RPMI7951 (cell line): ENCODE measurements at regions not wholly inside any gene's neighbourhood (a gene's known extent, or its start where the extent isn't known, plus 50 kb on each side); places are given as distances from the start of the nearest gene placed in this dataset.
"Not testable (repeated sequence)": the region's sequence is repeated elsewhere in the genome, so short reads cannot be mapped to it uniquely, and the experiment has no call there.

Experiments
- DNase-seq: peaks from one replicate; pipeline ENCODE4 v3.0.0-alpha.2; 2012; ENCODE audit warnings: low read depth

DNA sequence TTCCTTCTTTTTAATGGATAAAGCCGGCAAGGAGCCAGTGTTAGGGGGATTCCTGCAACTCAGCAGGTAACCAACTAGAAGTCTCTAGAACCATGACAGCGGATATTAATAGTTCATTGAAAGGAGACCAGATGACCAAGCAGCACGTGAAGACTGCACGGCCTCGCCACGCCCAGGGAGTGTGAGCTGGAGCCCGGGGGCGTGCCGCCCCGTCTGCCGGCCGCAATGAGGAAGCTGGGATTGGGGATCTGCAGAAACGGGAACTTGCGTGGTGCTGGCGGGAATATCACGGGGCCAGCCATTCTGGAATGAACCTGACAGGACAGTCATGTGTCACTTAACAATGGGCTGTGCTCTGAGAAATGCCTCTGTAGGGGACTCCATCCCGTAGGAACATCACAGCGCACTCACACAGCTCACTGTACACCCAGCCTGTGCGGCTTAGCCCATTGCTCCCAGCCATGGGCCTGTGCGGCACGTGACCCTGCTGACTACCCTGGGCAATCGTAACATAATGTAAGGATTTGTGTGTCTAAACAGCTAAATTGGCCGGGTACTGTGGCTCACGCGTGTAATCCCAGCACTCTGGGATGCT is 4092.8 kb upstream of the TPTE start:
- not testable (repeated sequence) for DNase-seq

DNA sequence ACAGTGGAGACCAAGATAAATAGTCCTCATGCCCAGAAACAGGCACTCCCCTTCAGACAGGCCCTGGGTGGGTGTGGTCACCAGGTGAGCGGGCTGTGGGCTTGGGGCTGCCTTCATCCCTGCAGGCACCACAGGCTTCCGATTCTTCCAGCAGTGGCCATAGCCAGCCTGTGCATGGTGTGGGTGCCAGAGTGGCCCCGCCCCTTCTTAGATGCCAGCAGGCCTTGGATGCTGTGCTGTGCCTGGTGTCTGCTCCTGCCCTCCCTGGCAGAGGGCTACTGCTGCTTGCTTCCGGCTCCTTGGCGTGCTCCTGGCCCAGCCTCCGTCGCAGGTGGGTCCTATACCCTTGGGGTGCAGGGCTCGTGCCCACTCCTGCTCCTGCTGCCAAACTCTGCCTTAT is 4091.5 kb upstream of the TPTE start:
- not testable (repeated sequence) for DNase-seq

DNA sequence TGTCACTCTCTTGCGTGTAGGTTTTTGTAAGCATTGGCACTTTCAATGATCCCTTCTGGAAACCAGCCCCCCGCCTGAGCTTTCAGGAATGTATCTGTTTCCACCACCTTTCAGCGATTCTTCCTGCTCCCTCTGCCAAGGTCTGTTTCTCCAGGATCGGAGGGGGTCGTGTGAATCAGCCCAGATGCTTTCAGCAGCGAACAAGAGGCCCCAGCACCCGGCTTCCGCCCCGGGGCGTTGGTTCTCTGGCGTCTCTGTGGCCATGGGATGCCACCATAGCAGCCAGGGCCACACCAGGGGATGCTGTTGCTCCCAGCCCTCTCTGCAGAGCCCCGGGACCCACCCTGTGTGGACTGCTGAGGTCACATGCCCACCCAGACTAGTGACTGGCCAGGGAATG is 4088.2 kb upstream of the TPTE start:
- not testable (repeated sequence) for DNase-seq

DNA sequence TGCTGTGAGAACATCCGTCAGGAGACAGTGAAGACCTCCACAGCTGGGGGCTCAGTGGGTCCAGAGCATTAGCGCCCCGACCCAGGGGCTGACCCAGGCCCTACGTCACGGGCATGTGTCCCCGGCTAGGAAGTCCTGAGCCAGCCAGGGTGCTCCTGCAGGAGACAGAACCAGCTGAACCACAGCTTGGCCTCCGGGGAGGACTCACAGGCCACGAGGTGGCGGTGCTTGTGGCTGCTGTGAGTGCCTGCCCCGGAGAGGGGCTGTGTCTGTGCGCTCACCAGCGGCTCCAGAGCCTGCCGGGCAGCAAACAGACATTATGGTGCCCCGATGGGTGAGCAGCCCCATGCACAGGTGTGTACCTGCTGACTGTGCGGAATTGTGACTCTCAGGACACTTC is 4085.2 kb upstream of the TPTE start:
- DNase-seq, result not testable (repeated sequence)

DNA sequence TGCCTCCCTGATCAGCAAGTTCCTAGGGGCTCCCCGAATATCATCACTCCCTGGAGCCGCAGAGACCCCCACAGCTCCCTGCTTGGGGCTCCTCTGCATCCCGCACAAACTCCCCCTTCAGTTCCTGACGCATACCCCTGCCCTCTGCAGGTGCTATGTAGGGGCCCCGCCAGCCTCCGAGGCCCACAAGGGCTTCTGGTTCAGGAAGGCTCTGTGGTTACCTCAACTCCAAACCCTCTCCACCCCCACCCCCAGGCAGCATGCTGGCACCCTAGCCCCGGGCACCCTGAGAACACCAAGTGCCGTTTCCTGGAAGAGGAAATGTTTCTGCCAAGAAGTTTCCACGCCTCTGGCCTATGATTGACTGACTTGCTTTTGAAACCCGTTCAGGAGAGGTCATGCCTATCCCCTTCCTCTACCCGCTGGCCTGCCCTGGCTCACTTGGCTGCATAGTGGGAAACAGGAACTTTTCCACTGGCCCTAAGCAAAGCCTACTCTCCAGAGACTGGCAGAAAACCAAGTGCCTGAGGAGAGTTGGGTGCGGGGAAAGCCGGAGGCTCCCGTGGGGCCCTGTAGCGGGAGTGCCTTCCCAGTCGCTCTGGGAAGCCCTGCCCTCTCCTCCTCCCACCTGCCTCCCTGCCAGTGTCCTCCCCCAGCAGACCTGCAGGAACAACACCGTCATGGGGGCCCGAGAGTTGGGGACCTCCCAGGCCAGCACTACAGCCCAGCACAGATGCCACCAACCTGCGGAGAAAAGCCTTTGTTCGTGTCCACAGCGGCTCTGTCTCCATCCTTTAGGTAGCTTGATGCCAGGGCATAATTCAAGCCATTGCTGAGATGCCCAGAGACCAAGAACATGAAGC is 4084.2 kb upstream of the TPTE start:
- DNase-seq, result not testable (repeated sequence)

DNA sequence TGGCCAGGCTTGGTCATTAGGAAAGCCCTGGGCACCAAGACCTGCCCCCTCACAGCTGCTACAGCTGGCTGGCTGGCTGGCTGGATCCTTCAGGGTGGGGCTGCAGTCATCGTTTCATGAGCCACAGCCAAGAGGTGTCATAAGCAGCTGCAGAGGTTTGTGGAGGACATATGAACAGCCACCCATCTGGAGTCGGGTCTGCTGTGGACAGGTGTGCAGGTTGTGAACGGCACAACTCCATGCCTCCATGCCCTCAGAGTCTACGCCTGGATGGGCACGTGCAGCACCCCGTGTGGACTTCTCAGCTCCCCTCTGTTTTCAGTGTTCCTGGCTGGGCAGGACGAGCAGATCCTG is 4083.6 kb upstream of the TPTE start:
- not testable (repeated sequence) for DNase-seq

DNA sequence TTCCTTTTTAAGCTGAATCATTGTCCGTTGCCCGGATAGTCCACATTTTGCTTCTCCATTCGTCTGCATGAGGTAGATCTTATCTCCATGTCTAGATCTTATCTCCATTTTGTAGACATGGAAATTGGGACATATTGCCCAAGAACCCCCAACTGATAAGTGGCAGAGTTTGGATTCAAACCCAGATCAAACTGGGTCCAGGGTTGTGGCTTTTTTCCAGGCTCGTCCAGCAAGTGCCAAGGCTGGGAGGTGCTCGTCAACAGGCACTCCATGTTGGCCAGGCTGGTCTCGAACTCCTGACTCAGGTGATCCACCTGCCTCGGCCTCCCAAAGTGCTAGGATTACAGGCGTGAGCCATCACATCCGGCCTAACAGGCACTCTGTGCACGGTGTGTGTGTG is 4082.3 kb upstream of the TPTE start:
- not testable (repeated sequence) for DNase-seq

DNA sequence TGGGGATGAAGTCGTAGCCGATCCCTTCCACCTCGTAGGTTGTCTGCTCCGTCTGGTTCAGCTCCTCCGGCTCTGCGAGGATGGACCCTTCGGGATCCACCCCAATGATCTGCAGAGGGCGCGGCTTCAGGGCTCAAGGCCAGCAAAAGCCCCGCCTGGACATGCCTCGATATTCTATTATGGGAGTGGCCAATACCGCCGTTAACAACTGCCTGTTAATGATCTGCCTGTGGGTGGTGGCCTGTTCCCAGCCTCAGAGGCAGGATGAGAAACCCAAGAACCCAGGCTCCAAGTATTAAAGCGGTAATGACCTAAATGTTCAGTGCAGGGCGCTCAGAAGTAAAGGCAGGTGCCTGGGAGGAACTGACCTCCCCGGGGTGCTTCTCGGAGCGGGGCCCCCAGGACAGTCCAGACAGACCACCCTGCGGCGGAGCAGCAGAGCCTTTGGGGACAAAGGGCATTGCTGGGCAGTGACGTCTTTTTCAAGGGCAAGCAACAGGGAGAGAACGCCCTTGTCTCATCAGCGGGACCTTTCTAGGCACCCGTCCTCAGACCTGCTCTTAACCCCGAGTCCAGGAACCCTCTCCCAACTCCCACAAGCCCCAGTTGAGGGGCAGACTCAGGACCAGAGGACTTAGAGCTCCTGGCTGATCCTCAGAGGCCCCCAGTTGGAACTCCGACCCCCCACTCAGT is 4066.6 kb upstream of the TPTE start:
- DNase-seq, result not testable (repeated sequence)

DNA sequence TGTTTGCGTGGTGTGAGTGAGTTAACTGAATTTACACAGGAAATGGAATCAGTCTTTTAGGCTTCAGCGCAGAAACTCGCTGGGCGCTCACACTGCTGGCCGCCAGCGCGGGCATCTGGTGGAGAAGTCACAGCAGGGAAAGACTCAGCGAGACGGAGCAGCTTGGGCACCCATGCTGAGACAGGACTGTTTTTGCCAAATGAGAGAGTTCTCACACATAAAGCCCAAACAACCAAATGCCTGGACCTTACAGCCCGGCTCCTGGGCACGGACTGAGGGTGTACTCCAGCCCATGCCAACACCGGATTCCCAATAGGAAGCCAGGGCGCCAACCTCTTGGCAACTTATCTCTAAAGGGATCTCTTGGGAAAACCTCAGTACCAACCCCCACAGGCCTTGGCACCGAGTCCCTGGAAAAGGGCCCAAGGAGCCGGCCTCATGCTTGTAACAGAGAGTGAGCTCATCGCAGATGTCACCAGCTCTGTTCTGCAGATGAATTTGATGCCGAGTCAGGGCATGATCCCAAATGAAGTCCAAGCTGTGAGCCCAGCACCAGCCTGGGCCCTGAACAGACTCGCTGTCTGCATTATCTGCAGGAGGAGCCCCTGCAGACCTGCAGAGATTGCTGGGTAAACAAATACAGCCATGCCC is 4065.2 kb upstream of the TPTE start:
- DNase-seq, result not testable (repeated sequence)

DNA sequence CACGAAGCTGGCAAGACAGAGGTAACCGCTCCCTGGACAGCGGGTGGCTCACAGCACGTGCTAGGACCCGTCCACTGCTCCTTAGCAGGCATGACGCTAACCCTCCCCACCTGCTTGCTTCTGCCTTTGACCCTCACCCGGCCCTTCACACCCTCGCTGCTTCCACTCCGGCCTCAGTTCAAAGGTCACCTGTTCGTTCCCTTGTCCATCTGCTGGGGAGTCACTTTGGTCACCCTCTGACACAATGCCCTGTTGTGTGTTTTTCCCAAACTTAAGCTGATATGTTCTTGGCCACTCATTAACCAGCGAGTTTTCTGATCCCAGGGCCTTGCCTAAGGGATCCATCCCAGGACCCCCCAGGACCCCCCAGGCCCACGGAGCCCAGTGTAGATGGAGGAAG is 4061.6 kb upstream of the TPTE start:
- DNase-seq, result not testable (repeated sequence)

DNA sequence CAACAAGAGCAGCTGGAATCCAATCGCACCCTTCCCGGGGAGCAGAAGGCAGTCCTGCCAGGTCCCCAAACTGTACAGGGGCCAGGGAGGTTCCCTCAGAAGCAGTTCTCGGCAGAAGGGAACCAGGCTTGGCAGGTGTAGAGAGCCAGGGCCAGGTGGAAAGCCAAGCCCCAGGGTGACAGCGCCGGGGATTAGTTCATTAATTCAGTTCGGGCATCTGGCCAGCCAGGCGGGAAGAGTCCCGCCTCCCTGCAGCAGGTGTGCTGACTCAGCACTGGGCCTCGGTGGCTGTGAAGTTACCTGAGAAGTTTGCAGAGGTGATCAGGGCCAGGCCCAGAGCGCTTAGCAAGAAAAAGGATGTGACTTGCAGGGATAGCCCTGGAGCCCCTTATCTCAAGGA is 4060.0 kb upstream of the TPTE start:
- not testable (repeated sequence) for DNase-seq

DNA sequence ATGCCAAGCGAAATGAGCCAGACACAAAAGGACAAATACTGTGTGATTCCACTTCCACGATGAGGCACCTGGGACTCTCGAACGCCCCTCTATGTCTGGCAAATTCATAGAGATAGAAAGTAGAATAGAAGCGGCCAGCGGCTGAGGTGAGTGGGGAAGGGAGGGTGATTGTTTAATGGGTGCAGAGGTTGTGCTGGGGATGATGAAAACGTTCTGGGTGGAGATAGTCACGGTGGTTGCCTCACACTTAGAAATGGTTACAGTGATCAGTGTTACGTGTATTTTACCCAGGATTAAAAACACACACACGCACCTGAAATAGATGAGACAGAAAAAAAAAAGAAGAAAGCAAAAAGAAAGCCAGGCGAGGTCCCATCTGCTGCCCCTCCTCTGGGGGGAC is 4057.0 kb upstream of the TPTE start:
- not testable (repeated sequence) for DNase-seq

DNA sequence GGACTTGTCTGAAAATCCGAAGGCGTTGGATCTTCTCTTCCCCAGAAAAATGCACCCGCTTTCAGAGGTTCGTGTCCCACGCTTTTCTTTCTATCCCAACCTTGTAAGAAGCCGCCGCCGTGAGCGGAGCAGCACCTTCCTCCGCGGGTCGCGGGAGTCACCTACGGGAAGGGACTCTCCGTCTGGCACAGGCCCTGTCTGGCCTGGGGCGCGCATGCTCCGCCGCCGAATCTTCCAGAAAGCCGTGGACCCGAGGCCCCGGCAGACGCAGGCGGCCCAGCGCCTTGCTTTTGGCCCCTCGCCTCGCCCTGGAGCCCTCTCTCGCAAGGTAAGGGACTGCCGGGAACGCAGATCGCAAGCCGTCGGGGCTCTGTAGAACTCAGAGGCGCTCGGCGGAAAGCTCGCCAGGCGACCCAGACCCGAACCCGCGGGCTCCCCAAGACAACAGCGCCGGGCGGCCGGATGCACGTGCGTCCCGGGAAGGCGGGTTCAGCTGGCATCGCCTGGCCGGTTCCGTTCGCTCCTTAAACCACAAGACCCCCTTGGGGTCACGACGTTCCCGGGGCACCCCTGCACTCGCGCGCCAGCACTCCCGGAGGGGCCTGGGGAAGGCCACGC is 4055.2 kb upstream of the TPTE start:
- DNase-seq, result not testable (repeated sequence)

DNA sequence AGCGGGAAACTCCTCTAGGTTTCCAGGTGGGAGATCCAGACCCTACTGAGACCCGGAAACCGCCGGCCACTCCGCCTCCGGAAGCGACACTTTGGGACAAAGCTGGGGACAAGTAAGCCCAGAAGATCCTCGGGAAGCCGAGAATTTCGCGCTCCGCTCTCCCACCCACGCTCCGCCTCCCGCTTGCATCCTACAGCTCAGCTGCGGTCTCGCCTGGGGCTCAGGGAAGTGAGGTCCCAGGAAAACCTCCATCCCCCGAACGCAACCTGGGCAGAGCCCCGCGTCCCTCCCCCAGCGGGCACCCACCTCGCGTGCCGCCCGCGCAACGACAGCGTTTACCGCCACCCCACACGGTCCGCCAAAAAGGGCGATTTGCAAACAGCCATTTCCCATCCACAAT is 4054.7 kb upstream of the TPTE start:
- DNase-seq, result not testable (repeated sequence)

DNA sequence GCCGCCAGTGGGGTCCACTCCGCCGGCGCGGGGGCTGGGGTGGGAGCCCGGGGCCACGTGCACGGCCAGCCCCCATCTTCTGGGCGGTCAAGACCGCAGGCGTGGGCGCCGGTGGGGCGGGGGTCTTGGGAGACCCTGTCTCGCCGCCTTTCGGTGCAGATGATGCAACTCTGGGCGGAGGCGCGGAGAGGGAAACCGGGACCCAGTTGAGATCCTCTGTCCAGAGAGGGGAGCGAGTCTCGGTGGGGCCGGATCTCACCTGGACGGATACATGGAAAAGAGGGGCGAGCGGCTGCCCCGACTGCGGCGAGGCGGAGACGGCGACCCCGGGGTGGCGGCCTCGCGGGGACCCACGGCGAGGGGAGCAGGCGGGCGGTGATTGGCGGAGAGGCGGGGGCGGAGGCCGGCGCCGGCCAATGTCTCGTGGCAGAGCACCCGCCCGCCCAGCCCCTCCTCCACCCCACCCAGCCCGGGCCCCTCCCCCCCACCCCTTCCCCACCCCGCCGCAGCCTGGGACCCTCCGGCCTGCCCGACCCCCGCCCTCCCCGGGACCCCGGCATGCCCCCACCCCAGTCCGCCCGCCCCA is 4054.1 kb upstream of the TPTE start:
- not testable (repeated sequence) for DNase-seq

DNA sequence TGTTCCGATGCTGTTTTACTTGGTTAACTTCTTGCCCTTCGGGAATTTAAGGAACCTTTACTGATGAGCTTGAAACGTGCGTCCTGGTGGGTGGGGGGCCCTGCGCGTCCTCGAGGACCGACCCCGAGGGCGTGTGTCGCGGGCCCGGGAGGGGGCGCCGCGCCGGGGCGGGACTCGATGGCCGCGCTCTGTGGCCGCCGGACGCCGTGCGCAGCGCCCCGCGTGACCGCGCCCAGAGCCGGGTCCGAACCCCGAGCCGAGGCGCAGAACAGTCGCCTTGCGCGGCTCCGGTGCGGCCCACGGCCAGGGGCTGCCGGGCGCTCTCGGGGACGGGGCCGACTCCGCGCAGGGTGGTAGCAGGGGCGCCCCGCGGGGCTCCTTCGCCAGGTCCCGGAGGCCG is 4053.5 kb upstream of the TPTE start:
- not testable (repeated sequence) for DNase-seq

DNA sequence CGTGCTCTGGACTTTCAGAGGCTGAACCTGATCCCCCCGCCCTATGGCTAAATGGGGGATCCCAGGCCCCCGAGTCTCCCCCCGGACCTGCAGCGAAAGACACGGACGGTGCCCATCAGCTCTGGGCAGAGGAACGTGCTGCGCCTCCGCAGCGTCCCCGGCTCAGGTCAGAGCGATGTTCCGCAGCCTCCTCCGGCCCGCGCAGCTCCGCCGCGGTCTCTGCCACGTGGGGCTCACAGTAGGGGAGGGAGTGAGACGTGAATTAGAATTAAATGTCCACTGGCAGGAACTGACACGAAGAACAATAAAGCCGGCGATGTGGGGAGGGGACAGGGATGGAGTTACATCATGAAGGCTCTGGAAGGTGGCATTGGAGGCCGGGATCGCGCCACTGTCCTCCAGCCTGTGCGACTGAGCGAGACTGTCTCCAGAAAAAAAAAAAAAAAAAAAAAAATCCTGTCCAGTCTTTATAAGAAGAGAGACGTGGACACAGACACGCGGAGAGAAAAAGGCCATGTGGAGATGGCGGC is 4053.0 kb upstream of the TPTE start:
- DNase-seq, result not testable (repeated sequence)

DNA sequence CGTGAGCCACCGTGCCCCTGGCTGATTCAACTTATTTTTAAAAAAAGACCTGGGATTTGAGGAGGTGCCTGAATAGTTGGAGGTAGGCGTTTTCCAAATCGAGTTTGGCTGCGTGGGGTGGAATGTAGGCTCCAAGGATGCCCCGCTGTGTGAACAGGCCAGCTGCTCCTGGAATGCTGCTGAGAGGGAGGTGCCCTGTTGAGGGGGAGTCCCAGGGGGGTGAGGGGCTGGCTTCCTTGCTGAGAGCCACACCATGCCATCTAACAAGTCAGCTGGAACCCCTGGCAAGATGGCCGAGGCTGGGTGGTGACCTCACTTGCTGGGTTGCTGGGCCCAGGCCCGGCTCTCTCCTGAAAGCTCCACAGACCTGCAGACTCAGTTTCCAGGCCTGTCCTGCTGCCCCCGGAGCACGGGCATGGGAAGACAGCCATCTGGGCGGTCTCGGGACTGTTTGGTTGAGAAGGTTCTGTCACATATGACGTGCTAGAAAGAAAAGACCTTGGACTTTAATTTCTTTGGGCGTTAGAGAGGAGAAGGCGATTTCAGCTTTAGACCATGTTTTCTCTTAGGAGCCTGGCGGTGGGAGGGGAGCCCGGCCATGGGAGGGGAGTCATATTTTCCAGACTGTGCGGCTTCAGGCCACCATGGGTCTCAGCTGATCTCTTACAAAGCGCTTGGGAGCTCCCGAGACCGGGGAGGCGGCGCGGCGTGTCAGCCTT is 4047.0 kb upstream of the TPTE start:
- not testable (repeated sequence) for DNase-seq

DNA sequence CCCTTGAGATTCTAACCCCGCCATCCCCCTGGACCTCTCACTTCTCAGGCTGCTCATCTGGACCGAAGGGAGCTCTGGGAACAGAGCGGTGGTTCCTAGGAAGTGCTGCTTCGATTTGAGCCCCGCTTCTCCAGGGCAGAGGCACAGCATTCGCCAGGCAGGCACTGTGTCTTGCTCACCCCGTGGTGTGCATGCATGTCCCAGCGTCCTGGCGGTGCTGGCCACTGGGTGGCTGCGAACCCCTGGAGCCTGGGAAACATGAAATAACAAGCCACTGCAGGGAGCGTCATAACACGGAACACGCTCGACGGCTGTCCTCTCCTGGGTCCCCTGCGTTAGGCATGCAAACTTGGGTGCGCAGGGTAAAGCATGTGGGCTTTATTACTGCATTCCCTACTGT is 4040.3 kb upstream of the TPTE start:
- not testable (repeated sequence) for DNase-seq

DNA sequence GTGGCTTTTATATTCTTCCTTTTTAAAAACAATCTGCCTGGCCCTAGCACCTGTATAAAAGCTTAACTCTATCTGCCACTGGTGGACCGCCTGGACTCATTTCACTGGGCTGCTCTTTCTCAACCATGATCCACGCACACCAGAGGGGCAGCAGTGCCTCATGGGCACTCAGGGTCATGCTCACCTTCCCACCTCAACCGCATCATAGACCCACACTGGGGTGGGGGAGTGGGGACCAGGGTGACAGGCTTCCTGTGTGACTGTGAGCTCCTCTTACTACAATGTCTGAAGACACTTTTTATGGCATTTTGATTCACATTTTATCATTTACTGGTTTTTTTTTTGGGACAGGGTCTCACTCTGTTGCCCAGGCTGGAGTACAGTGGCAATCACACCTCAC is 4038.8 kb upstream of the TPTE start:
- DNase-seq, result not testable (repeated sequence)
